Hepatocyte (in vitro differentiated cells): ENCODE measurements at regions not wholly inside any gene's neighbourhood (a gene's known extent, or its start where the extent isn't known, plus 50 kb on each side); places are given as distances from the start of the nearest gene placed in this dataset.

Source experiments
- EZH2 ChIP-seq: fragments of 200-600 bp; sonication (generic); IDR thresholded peaks from 2 replicates; pipeline ENCODE4 v1.6.1; 2016; ENCODE audit warnings: antibody characterized with exemption, mild to moderate bottlenecking, borderline replicate concordance
- EZH2phosphoT487 ChIP-seq: fragments of 200-600 bp; sonication (generic); IDR thresholded peaks from one replicate; pipeline ENCODE4 v1.6.1; 2018; ENCODE audit warnings: antibody characterized with exemption, mild to moderate bottlenecking, low read depth, moderate library complexity; ENCODE audit not compliant: unreplicated experiment, severe bottlenecking
- TF ChIP-seq, protein P1 (sequence below): fragments of 200-600 bp; sonication (generic); IDR thresholded peaks from 2 replicates; pipeline ENCODE4 v1.5.1; 2016; ENCODE audit warnings: antibody characterized with exemption, mild to moderate bottlenecking; ENCODE audit not compliant: poor library complexity

DNA sequence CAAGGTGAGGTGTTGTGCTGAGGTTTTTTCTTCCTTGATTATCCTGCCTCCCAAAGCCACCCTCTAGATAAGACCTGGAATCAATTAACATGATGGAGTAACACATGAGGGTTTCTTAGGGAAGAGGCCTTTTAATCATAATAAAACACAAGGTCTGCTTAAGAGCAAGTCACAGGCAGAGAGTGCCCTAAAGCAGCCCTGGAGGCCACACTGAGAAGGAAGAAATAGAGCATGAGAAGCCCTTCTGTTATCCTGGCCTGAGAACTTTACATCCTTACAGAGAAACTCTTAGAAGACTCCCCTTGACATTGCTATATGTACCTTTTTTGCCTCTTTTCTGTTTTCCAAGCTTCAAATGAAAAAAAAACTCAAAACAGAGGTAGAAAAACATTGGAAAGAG, 132.3 kb downstream of the CEP57L1 start:
- TF ChIP-seq, protein P1, sequence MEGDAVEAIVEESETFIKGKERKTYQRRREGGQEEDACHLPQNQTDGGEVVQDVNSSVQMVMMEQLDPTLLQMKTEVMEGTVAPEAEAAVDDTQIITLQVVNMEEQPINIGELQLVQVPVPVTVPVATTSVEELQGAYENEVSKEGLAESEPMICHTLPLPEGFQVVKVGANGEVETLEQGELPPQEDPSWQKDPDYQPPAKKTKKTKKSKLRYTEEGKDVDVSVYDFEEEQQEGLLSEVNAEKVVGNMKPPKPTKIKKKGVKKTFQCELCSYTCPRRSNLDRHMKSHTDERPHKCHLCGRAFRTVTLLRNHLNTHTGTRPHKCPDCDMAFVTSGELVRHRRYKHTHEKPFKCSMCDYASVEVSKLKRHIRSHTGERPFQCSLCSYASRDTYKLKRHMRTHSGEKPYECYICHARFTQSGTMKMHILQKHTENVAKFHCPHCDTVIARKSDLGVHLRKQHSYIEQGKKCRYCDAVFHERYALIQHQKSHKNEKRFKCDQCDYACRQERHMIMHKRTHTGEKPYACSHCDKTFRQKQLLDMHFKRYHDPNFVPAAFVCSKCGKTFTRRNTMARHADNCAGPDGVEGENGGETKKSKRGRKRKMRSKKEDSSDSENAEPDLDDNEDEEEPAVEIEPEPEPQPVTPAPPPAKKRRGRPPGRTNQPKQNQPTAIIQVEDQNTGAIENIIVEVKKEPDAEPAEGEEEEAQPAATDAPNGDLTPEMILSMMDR = no peak
- no peak for TF ChIP-seq EZH2
- TF ChIP-seq EZH2phosphoT487 = no peak
